NCI-H510A treated with DMSO at 0.1 percent for 48 hours (cell line): ENCODE measurements at regions not wholly inside any gene's neighbourhood (a gene's known extent, or its start where the extent isn't known, plus 50 kb on each side); places are given as distances from the start of the nearest gene placed in this dataset.
A peak's percentile ranks its signal among the peaks of the same experiment; 100 is the strongest.
"Not testable (repeated sequence)": the region's sequence is repeated elsewhere in the genome, so short reads cannot be mapped to it uniquely, and the experiment has no call there.

Source experiments
- DNase-seq: peaks from one replicate; lab custom pipeline; 2025; lab: John Stamatoyannopoulos, UW

GRCh38 chr18:43964666-43965065 is 687.4 kb upstream of the SYT4 start:
- no peak for DNase-seq

- no peak for DNase-seq
Observed at GRCh38 chr18:43965691-43966090, 688.4 kb upstream of the SYT4 start.

GRCh38 chr18:43970656-43971055 is 693.4 kb upstream of the SYT4 start:
- no peak for DNase-seq

- no peak for DNase-seq
Observed at GRCh38 chr18:43978174-43978573, 700.9 kb upstream of the SYT4 start.

GRCh38 chr18:43982582-43982981 is 698.1 kb upstream of the SETBP1 start:
- DNase-seq, result no peak

GRCh38 chr18:43987061-43987460 is 693.6 kb upstream of the SETBP1 start:
- not testable (repeated sequence) for DNase-seq

GRCh38 chr18:43992741-43993140 is 687.9 kb upstream of the SETBP1 start:
- DNase-seq, result no peak

- DNase-seq, result no peak
Observed at GRCh38 chr18:43994381-43994780, 686.3 kb upstream of the SETBP1 start.

GRCh38 chr18:44013871-44014270 is 666.8 kb upstream of the SETBP1 start:
- DNase-seq, result no peak

- DNase-seq, result no peak
Observed at GRCh38 chr18:44025421-44025820, 655.3 kb upstream of the SETBP1 start.

- no peak for DNase-seq
Observed at GRCh38 chr18:44028109-44028508, 652.6 kb upstream of the SETBP1 start.

- no peak for DNase-seq
Observed at GRCh38 chr18:44031063-44031462, 649.6 kb upstream of the SETBP1 start.

- no peak for DNase-seq
Observed at GRCh38 chr18:44033144-44033701, 647.5 kb upstream of the SETBP1 start.

- DNase-seq, result no peak
Observed at GRCh38 chr18:44035554-44035953, 645.1 kb upstream of the SETBP1 start.

GRCh38 chr18:44036501-44036900 is 644.2 kb upstream of the SETBP1 start:
- no peak for DNase-seq

GRCh38 chr18:44039216-44039615 is 641.5 kb upstream of the SETBP1 start:
- DNase-seq, result no peak

GRCh38 chr18:44039826-44040225 is 640.9 kb upstream of the SETBP1 start:
- DNase-seq, result no peak

GRCh38 chr18:44041553-44041952 is 639.1 kb upstream of the SETBP1 start:
- no peak for DNase-seq

- DNase-seq, result no peak
Observed at GRCh38 chr18:44041961-44042360, 638.7 kb upstream of the SETBP1 start.

GRCh38 chr18:44046376-44046975 is 634.2 kb upstream of the SETBP1 start:
- DNase-seq, result no peak

GRCh38 chr18:44047585-44047984 is 633.1 kb upstream of the SETBP1 start:
- no peak for DNase-seq

GRCh38 chr18:44048435-44048834 is 632.3 kb upstream of the SETBP1 start:
- no peak for DNase-seq

GRCh38 chr18:44048846-44049245 is 631.8 kb upstream of the SETBP1 start:
- DNase-seq, result no peak

- DNase-seq, result peak; percentile 25
Observed at GRCh38 chr18:44051026-44051425, 629.7 kb upstream of the SETBP1 start.
